Keratinocyte (primary cell): ENCODE measurements at regions not wholly inside any gene's neighbourhood (a gene's known extent, or its start where the extent isn't known, plus 50 kb on each side); places are given as distances from the start of the nearest gene placed in this dataset.

Experiments
- DNase-seq: peaks from one replicate; pipeline ENCODE4 v3.0.0-alpha.2; 2011; ENCODE audit warnings: low read depth, missing footprints, low spot score
- FAIRE-seq: peaks from 2 replicates; lab custom pipeline; 2011; peaks lifted over from hg19 to GRCh38; lab: Jason Lieb, UNC
- H2AFZ ChIP-seq: 2 replicates; pipeline ENCODE4 v1.6.0; 2012; ENCODE audit warnings: low read length, control low read depth, inconsistent platforms; ENCODE audit not compliant: control insufficient read depth
- H3K27ac ChIP-seq: 2 replicates; pipeline ENCODE4 v1.5.1; 2011; ENCODE audit warnings: low read length; ENCODE audit not compliant: control insufficient read depth, insufficient read depth
- H3K27me3 ChIP-seq: 3 replicates; pipeline ENCODE4 v1.6.0; 2011; ENCODE audit warnings: low read length; ENCODE audit not compliant: control insufficient read depth, insufficient read depth; ENCODE audit errors: extremely low read depth
- H3K36me3 ChIP-seq, 2 experiments: 2 replicates in 1 of 2; 3 replicates in 1 of 2; pipeline ENCODE4 v1.5.1; 2011; ENCODE audit warnings: low read length in 2 of 2, mild to moderate bottlenecking in 1 of 2; ENCODE audit not compliant: control insufficient read depth in 2 of 2, insufficient read depth in 2 of 2; ENCODE audit errors: extremely low read depth in 1 of 2
- H3K4me1 ChIP-seq: 3 replicates; pipeline ENCODE4 v1.5.1; 2011; ENCODE audit warnings: low read length; ENCODE audit not compliant: control insufficient read depth, insufficient read depth; ENCODE audit errors: extremely low read depth
- H3K4me2 ChIP-seq: 3 replicates; pipeline ENCODE4 v1.6.0; 2011; ENCODE audit warnings: low read depth, low read length; ENCODE audit not compliant: control insufficient read depth, insufficient read depth; ENCODE audit errors: extremely low read depth
- H3K4me3 ChIP-seq, 3 experiments: fragments of 200-600 bp in 1 of 3; sonication (generic) in 1 of 3; 2 replicates in 2 of 3; 3 replicates in 1 of 3; pipeline ENCODE4 v1.5.1; 2011 to 2016; ENCODE audit warnings: low read length in 3 of 3, mild to moderate bottlenecking in 3 of 3, control low read depth in 2 of 3, inconsistent platforms in 1 of 3, low read depth in 1 of 3, mixed read lengths in 1 of 3, mixed run types in 1 of 3, moderate library complexity in 1 of 3; ENCODE audit not compliant: control insufficient read depth in 2 of 3, insufficient read depth in 2 of 3; ENCODE audit errors: extremely low read depth in 1 of 3
- H3K79me2 ChIP-seq: 2 replicates; pipeline ENCODE4 v1.6.0; 2012; ENCODE audit warnings: low read length; ENCODE audit not compliant: control insufficient read depth, insufficient read depth
- H3K9ac ChIP-seq: 3 replicates; pipeline ENCODE4 v1.6.0; 2011; ENCODE audit warnings: low read length; ENCODE audit not compliant: control insufficient read depth, insufficient read depth; ENCODE audit errors: extremely low read depth
- H3K9me1 ChIP-seq: 3 replicates; pipeline ENCODE4 v1.6.0; 2011; ENCODE audit warnings: low read length; ENCODE audit not compliant: control insufficient read depth, insufficient read depth; ENCODE audit errors: extremely low read depth
- H3K9me3 ChIP-seq: 2 replicates; pipeline ENCODE4 v1.5.1; 2012; ENCODE audit warnings: low read depth, low read length; ENCODE audit not compliant: control insufficient read depth
- H4K20me1 ChIP-seq: 3 replicates; pipeline ENCODE4 v1.6.0; 2011; ENCODE audit warnings: low read length; ENCODE audit not compliant: control insufficient read depth, insufficient read depth; ENCODE audit errors: extremely low read depth
- EZH2 ChIP-seq: IDR thresholded peaks from one replicate; pipeline ENCODE4 v1.6.1; 2012; ENCODE audit warnings: inconsistent platforms, mild to moderate bottlenecking, low read length, moderate library complexity
- dilution Hi-C: fragments of 300-500 bp; cut with MboI; formaldehyde crosslinking; loops from one replicate; pipeline ENCODE4 v1.7.0; 2020; ENCODE audit warnings: low sequenced_read_pairs; ENCODE audit not compliant: extremely low pct_ligation_motif_present
- TF ChIP-seq, protein P1 (sequence below), 3 experiments: IDR thresholded peaks in 1 of 3; conservative IDR thresholded peaks in 1 of 3; optimal IDR thresholded peaks in 1 of 3; 2 replicates in 2 of 3; 3 replicates in 1 of 3; pipeline versions ENCODE3 to v1.5.1; 2011; ENCODE audit warnings: low read length in 3 of 3, mild to moderate bottlenecking in 3 of 3, moderate library complexity in 2 of 3, control low read depth in 1 of 3, inconsistent platforms in 1 of 3; ENCODE audit not compliant: insufficient read depth in 2 of 3; ENCODE audit errors: extremely low read depth in 1 of 3

DNA sequence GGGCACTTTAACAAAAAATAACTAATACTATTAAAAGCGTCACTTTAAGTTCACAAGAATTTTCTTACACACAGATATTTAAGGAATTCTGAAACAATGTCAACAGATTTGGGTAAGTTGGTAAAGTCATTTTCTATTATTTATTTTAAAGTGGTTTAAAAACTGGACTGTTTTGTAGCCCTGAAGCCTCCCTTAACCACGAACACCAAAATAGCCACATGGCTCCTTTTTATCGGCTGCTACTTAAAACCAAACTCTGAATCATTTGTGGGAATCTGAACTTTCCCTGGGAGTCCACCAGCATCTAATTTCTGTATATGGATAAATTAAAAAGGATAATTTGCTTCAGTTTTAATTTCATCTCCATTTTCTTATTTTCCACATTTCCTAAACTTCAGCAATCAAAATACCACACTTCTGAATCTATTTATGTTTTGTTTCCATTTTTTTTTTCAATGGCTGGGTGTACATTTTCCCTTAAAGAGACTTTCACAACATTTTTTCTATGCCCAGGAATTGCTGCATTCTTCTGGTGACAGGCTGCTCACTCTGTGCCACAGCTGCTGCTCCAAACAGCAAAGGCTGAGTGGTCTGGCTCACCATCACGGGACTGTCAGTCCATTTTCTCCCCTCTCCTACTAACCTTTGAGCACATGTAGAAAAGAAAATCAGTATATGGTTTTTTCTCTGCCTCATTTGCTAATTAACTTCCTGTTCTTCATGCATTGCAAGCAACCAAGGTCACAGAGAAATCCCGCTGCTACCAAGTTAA, 255.5 kb upstream of the KCNJ16 start:
- Histone ChIP-seq H3K36me3 (no peaks in the 10 kb centered on the region), H3K4me2 (no peak overlapping the region), H3K4me1 (no peaks in the 10 kb centered on the region), H3K9ac (no peak overlapping the region), H3K9me1 (no peaks in the 10 kb centered on the region), H3K4me3 (no peak overlapping the region), H3K27me3 (no peaks in the 10 kb centered on the region), H3K79me2 (no peaks in the 10 kb centered on the region), H2AFZ (no peak overlapping the region), H3K9me3 (no peaks in the 10 kb centered on the region), H3K27ac (no peak overlapping the region), H4K20me1 (no peaks in the 10 kb centered on the region)
- dilution Hi-C loops = no loop called here
- TF ChIP-seq EZH2 = no peak
- TF ChIP-seq, protein P1, sequence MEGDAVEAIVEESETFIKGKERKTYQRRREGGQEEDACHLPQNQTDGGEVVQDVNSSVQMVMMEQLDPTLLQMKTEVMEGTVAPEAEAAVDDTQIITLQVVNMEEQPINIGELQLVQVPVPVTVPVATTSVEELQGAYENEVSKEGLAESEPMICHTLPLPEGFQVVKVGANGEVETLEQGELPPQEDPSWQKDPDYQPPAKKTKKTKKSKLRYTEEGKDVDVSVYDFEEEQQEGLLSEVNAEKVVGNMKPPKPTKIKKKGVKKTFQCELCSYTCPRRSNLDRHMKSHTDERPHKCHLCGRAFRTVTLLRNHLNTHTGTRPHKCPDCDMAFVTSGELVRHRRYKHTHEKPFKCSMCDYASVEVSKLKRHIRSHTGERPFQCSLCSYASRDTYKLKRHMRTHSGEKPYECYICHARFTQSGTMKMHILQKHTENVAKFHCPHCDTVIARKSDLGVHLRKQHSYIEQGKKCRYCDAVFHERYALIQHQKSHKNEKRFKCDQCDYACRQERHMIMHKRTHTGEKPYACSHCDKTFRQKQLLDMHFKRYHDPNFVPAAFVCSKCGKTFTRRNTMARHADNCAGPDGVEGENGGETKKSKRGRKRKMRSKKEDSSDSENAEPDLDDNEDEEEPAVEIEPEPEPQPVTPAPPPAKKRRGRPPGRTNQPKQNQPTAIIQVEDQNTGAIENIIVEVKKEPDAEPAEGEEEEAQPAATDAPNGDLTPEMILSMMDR (optimal IDR thresholded peaks at IDR 0.05 in 1 of 3, IDR thresholded peaks at IDR 0.05 in 1 of 3, conservative IDR thresholded peaks at IDR 0.05 in 1 of 3; ENCODE audit: extremely low read depth in 1 of 3, insufficient read depth in 2 of 3, low read length in 3 of 3) = no peak
- no peak for FAIRE-seq
- DNase-seq = no peak

DNA sequence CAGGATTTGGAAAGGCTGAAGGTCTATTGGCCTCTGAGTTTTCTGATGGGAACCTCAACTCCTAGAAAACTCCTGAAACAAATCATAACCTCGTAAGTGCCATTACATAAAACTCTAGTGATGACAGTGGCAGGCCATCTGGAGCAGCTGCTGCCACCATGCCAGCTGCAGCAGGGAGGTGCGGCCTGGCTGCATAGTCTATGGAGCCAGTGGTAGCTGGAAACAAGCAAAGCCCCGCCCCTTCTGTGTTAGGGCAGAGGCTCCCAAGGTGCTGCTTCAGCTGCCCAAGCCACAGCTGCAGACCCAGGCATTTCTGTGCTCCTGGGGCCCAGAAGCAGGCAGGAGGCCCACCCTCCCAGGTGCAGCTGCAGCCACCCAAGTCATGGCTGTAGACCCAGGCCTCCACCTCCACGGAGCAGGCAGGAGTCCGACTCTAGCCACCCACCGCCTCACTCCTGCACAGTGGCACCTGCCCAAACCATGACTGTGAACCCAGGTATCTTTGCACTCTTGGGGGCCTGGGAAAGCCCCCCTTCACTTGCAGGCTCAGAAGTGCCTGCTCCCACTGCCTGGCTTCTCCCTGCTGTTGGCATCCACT, 254.1 kb upstream of the KCNJ16 start:
- Histone ChIP-seq H3K27ac (no peak overlapping the region), H3K36me3 (no peaks in the 10 kb centered on the region), H3K4me1 (no peaks in the 10 kb centered on the region), H3K4me3 (no peak overlapping the region), H3K4me2 (no peak overlapping the region), H3K9me1 (no peaks in the 10 kb centered on the region), H3K9ac (no peak overlapping the region), H3K27me3 (no peaks in the 10 kb centered on the region), H4K20me1 (no peaks in the 10 kb centered on the region), H2AFZ (no peak overlapping the region), H3K9me3 (no peaks in the 10 kb centered on the region), H3K79me2 (no peaks in the 10 kb centered on the region)
- dilution Hi-C loops = no loop called here
- no peak for FAIRE-seq
- DNase-seq = no peak
- no peak for TF ChIP-seq EZH2
- TF ChIP-seq, protein P1 (optimal IDR thresholded peaks at IDR 0.05 in 1 of 3, IDR thresholded peaks at IDR 0.05 in 1 of 3, conservative IDR thresholded peaks at IDR 0.05 in 1 of 3; ENCODE audit: extremely low read depth in 1 of 3, insufficient read depth in 2 of 3, low read length in 3 of 3) = no peak
